ENCODE measurements at regions not wholly inside any gene's neighbourhood (a gene's known extent, or its start where the extent isn't known, plus 50 kb on each side); places are given as distances from the start of the nearest gene placed in this dataset.

GRCh38 chr9:115643948-115644727 lies 509.5 kb upstream of the PAPPA start:
- DNase-seq, result no peak
- in situ Hi-C loops (cut with HindIII; ENCODE audit: low pct_ligation_motif_present, low pct_unique_long_range_greater_than_20kb, low sequenced_read_pairs), result no loop called here

GRCh38 chr9:115649991-115650472 lies 503.6 kb upstream of the PAPPA start:
- in situ Hi-C loops (cut with HindIII; ENCODE audit: low pct_ligation_motif_present, low pct_unique_long_range_greater_than_20kb, low sequenced_read_pairs), result no loop called here
- peak; percentile 28 for DNase-seq

- no peak for DNase-seq
- in situ Hi-C loops (cut with HindIII; ENCODE audit: low pct_ligation_motif_present, low pct_unique_long_range_greater_than_20kb, low sequenced_read_pairs), result no loop called here
These were observed 502.8 kb upstream of the PAPPA start for GRCh38 chr9:115650768-115651167.

- DNase-seq, result no peak
- in situ Hi-C loops (cut with HindIII; ENCODE audit: low pct_ligation_motif_present, low pct_unique_long_range_greater_than_20kb, low sequenced_read_pairs), result no loop called here
These were observed 502.1 kb upstream of the PAPPA start for GRCh38 chr9:115651461-115651860.

GRCh38 chr9:115653171-115653606 lies 500.4 kb upstream of the PAPPA start:
- no peak for DNase-seq
- in situ Hi-C loops (cut with HindIII; ENCODE audit: low pct_ligation_motif_present, low pct_unique_long_range_greater_than_20kb, low sequenced_read_pairs), result no loop called here

GRCh38 chr9:115657695-115658094 lies 495.9 kb upstream of the PAPPA start:
- DNase-seq, result no peak
- in situ Hi-C loops (cut with HindIII; ENCODE audit: low pct_ligation_motif_present, low pct_unique_long_range_greater_than_20kb, low sequenced_read_pairs), result no loop called here

GRCh38 chr9:115665519-115665918 lies 488.1 kb upstream of the PAPPA start:
- in situ Hi-C loops (cut with HindIII; ENCODE audit: low pct_ligation_motif_present, low pct_unique_long_range_greater_than_20kb, low sequenced_read_pairs), result no loop called here
- DNase-seq, result no peak

- in situ Hi-C loops (cut with HindIII; ENCODE audit: low pct_ligation_motif_present, low pct_unique_long_range_greater_than_20kb, low sequenced_read_pairs), result no loop called here
- peak; percentile 17 for DNase-seq
These were observed 485.1 kb upstream of the PAPPA start for GRCh38 chr9:115668521-115668920.

GRCh38 chr9:115671236-115671962 lies 482.2 kb upstream of the PAPPA start:
- in situ Hi-C loops (cut with HindIII; ENCODE audit: low pct_ligation_motif_present, low pct_unique_long_range_greater_than_20kb, low sequenced_read_pairs), result no loop called here
- no peak for DNase-seq

- DNase-seq, result no peak
- in situ Hi-C loops (cut with HindIII; ENCODE audit: low pct_ligation_motif_present, low pct_unique_long_range_greater_than_20kb, low sequenced_read_pairs), result no loop called here
These were observed 481.7 kb upstream of the PAPPA start for GRCh38 chr9:115671963-115672305.

- in situ Hi-C loops (cut with HindIII; ENCODE audit: low pct_ligation_motif_present, low pct_unique_long_range_greater_than_20kb, low sequenced_read_pairs), result no loop called here
- DNase-seq, result peak; percentile 87
These were observed 480.9 kb upstream of the PAPPA start for GRCh38 chr9:115672477-115673316.

- no peak for DNase-seq
- in situ Hi-C loops (cut with HindIII; ENCODE audit: low pct_ligation_motif_present, low pct_unique_long_range_greater_than_20kb, low sequenced_read_pairs), result no loop called here
These were observed 480.0 kb upstream of the PAPPA start for GRCh38 chr9:115673599-115673998.

GRCh38 chr9:115674091-115674490 lies 479.5 kb upstream of the PAPPA start:
- in situ Hi-C loops (cut with HindIII; ENCODE audit: low pct_ligation_motif_present, low pct_unique_long_range_greater_than_20kb, low sequenced_read_pairs), result no loop called here

GRCh38 chr9:115675834-115676233 lies 477.8 kb upstream of the PAPPA start:
- DNase-seq, result no peak
- in situ Hi-C loops (cut with HindIII; ENCODE audit: low pct_ligation_motif_present, low pct_unique_long_range_greater_than_20kb, low sequenced_read_pairs), result no loop called here

More at GRCh38 chr9:115674091-115674490, 479.5 kb upstream of the PAPPA start:
- no peak for DNase-seq

GRCh38 chr9:115680231-115680630 lies 473.4 kb upstream of the PAPPA start:
- in situ Hi-C loops (cut with HindIII; ENCODE audit: low pct_ligation_motif_present, low pct_unique_long_range_greater_than_20kb, low sequenced_read_pairs), result no loop called here
- no peak for DNase-seq

GRCh38 chr9:115681585-115681984 lies 472.0 kb upstream of the PAPPA start:
- in situ Hi-C loops (cut with HindIII; ENCODE audit: low pct_ligation_motif_present, low pct_unique_long_range_greater_than_20kb, low sequenced_read_pairs), result no loop called here
- DNase-seq, result no peak

GRCh38 chr9:115686069-115686468 lies 467.5 kb upstream of the PAPPA start:
- DNase-seq, result no peak
- in situ Hi-C loops (cut with HindIII; ENCODE audit: low pct_ligation_motif_present, low pct_unique_long_range_greater_than_20kb, low sequenced_read_pairs), result no loop called here

GRCh38 chr9:115687356-115687755 lies 466.2 kb upstream of the PAPPA start:
- in situ Hi-C loops (cut with HindIII; ENCODE audit: low pct_ligation_motif_present, low pct_unique_long_range_greater_than_20kb, low sequenced_read_pairs), result no loop called here
- DNase-seq, result no peak

GRCh38 chr9:115689331-115689730 lies 464.3 kb upstream of the PAPPA start:
- DNase-seq, result no peak
- in situ Hi-C loops (cut with HindIII; ENCODE audit: low pct_ligation_motif_present, low pct_unique_long_range_greater_than_20kb, low sequenced_read_pairs), result no loop called here
